OCI-LY7 (cell line): ENCODE measurements at regions not wholly inside any gene's neighbourhood (a gene's known extent, or its start where the extent isn't known, plus 50 kb on each side); places are given as distances from the start of the nearest gene placed in this dataset.

Experiments
- BruUV-seq: library from RNA; stranded (reverse); fragments of 400-500 nt; replicated peaks from 2 replicates; lab custom pipeline; 2021; lab: Mats Ljungman, UMichigan
- CTCF ChIA-PET: fragments of 300-600 bp; sonication (Branson Sonifier 250); formaldehyde crosslinking; loops from one replicate; lab custom pipeline; 2022; ENCODE audit warnings: antibody characterized with exemption; ENCODE audit not compliant: unreplicated experiment; lab: Charles Lee
- POLR2A ChIA-PET: fragments of 300-600 bp; sonication (Branson Sonifier 250); formaldehyde crosslinking; loops from one replicate; lab custom pipeline; 2022; ENCODE audit warnings: antibody characterized with exemption; lab: Charles Lee
- DNase-seq: peaks from one replicate; pipeline ENCODE4 v3.0.0-alpha.2; 2015; ENCODE audit warnings: low spot score
- H2AFZ ChIP-seq: fragments of 200-600 bp; sonication (generic), shearing (Covaris generic); 2 replicates; pipeline ENCODE4 v1.6.1; 2014; ENCODE audit warnings: mild to moderate bottlenecking, antibody characterized with exemption, low read length, moderate library complexity
- H3K27ac ChIP-seq: fragments of 200-600 bp; sonication (generic); 2 replicates; pipeline ENCODE4 v1.5.1; 2014; ENCODE audit warnings: mixed run types, low read depth, mild to moderate bottlenecking, moderate library complexity, low read length, inconsistent platforms; ENCODE audit not compliant: poor library complexity, severe bottlenecking
- H3K36me3 ChIP-seq: fragments of 200-600 bp; sonication (generic); 2 replicates; pipeline ENCODE4 v1.6.1; 2014; ENCODE audit warnings: mild to moderate bottlenecking, antibody characterized with exemption, low read length, moderate library complexity, mixed read lengths; ENCODE audit not compliant: insufficient read depth
- H3K4me1 ChIP-seq: fragments of 200-600 bp; sonication (generic); 2 replicates; pipeline ENCODE4 v1.5.1; 2014; ENCODE audit warnings: mild to moderate bottlenecking, low read length; ENCODE audit not compliant: insufficient read depth, poor library complexity, severe bottlenecking
- H3K4me2 ChIP-seq: fragments of 200-600 bp; sonication (generic); 2 replicates; pipeline ENCODE4 v1.6.1; 2014; ENCODE audit warnings: mild to moderate bottlenecking, low read length
- H3K4me3 ChIP-seq: fragments of 200-600 bp; sonication (generic); 2 replicates; pipeline ENCODE4 v1.5.1; 2014; ENCODE audit warnings: mild to moderate bottlenecking, low read depth, low read length; ENCODE audit not compliant: poor library complexity, severe bottlenecking
- H3K79me2 ChIP-seq: fragments of 200-600 bp; sonication (generic); 2 replicates; pipeline ENCODE4 v1.6.1; 2016; ENCODE audit warnings: low read depth, mild to moderate bottlenecking, low read length, moderate library complexity, mixed read lengths; ENCODE audit not compliant: insufficient read depth
- H3K9me2 ChIP-seq: fragments of 200-600 bp; sonication (generic); 2 replicates; pipeline ENCODE4 v1.6.1; 2016; ENCODE audit warnings: mild to moderate bottlenecking, low read length, mixed read lengths; ENCODE audit not compliant: insufficient read depth
- H3K9me3 ChIP-seq: fragments of 200-600 bp; sonication (generic); 2 replicates; pipeline ENCODE4 v1.6.1; 2014; ENCODE audit warnings: mild to moderate bottlenecking, mixed run types, low read length, mixed read lengths
- H4K20me1 ChIP-seq: fragments of 200-600 bp; sonication (generic); 2 replicates; pipeline ENCODE4 v1.6.1; 2014; ENCODE audit warnings: mild to moderate bottlenecking, antibody characterized with exemption, low read length, moderate library complexity, mixed read lengths; ENCODE audit not compliant: insufficient read depth
- CTCF ChIP-seq: fragments of 200-600 bp; sonication (generic); conservative IDR thresholded peaks from 2 replicates; pipeline ENCODE4 v1.5.1; 2014; ENCODE audit warnings: mild to moderate bottlenecking, antibody characterized with exemption, low read length, moderate library complexity, mixed read lengths
- EZH2phosphoT487 ChIP-seq: fragments of 200-600 bp; sonication (generic); IDR thresholded peaks from 2 replicates; pipeline ENCODE4 v1.6.1; 2018; ENCODE audit warnings: low read depth, borderline replicate concordance, mild to moderate bottlenecking, mixed run types, antibody characterized with exemption, low read length, moderate library complexity, mixed read lengths
- intact Hi-C: fragments of 100-400 bp; cut with micrococcal nuclease; formaldehyde crosslinking; loops from one replicate; pipeline ENCODE4 v1.10.0; 2022; ENCODE audit not compliant: unreplicated experiment

- peaks cover 8% of the 10 kb centered on the region; the same call in 1 of the 2 replicates for H3K9me3 ChIP-seq
- BruUV-seq: no TSS peak
- DNase-seq: no peak
- intact Hi-C loops: no loop called here
- H3K4me1 ChIP-seq: no peaks in the 10 kb centered on the region
- no peaks in the 10 kb centered on the region for H3K79me2 ChIP-seq
- no peak for TF ChIP-seq EZH2phosphoT487
- no peak for TF ChIP-seq CTCF
- POLR2A ChIA-PET: no interaction called here
- no peak overlapping the region for H3K4me2 ChIP-seq
- H3K27ac ChIP-seq: no peak overlapping the region
- no peak overlapping the region for H2AFZ ChIP-seq
- H3K4me3 ChIP-seq: no peak overlapping the region
- no peaks in the 10 kb centered on the region for H3K36me3 ChIP-seq
- H3K9me2 ChIP-seq: no peaks in the 10 kb centered on the region
- no peaks in the 10 kb centered on the region for H4K20me1 ChIP-seq
- CTCF ChIA-PET: no interaction called here
Observed at GRCh38 chr17:70862295-70862694, 693.0 kb downstream of the KCNJ2 start.

GRCh38 chr17:70863436-70864248, 694.3 kb downstream of the KCNJ2 start:
- intact Hi-C loops: no loop called here
- no peaks in the 10 kb centered on the region for H3K36me3 ChIP-seq
- no peak overlapping the region for H3K4me3 ChIP-seq
- ChIA-PET POLR2A (no interaction called here), CTCF (no interaction called here)
- no peak for DNase-seq
- no peaks in the 10 kb centered on the region for H3K9me2 ChIP-seq
- no peaks in the 10 kb centered on the region for H3K79me2 ChIP-seq
- H2AFZ ChIP-seq: no peak overlapping the region
- BruUV-seq: no TSS peak
- TF ChIP-seq EZH2phosphoT487: no peak
- TF ChIP-seq CTCF: no peak
- no peak overlapping the region for H3K27ac ChIP-seq
- no peak overlapping the region for H3K4me2 ChIP-seq
- H3K9me3 ChIP-seq: peaks cover 8% of the 10 kb centered on the region; the same call in 1 of the 2 replicates
- H3K4me1 ChIP-seq: no peaks in the 10 kb centered on the region
- H4K20me1 ChIP-seq: no peaks in the 10 kb centered on the region
